Epithelial cell of proximal tubule (primary cell): ENCODE measurements at regions not wholly inside any gene's neighbourhood (a gene's known extent, or its start where the extent isn't known, plus 50 kb on each side); places are given as distances from the start of the nearest gene placed in this dataset.

Source experiments
- DNase-seq: peaks from one replicate; pipeline ENCODE4 v3.0.0-alpha.2; 2011; ENCODE audit warnings: low read depth
- H3K4me3 ChIP-seq: 2 replicates; pipeline ENCODE4 v1.5.1; 2011; ENCODE audit warnings: low read depth, mild to moderate bottlenecking, low read length
- TF ChIP-seq, protein P1 (sequence below): conservative IDR thresholded peaks from 2 replicates; pipeline ENCODE4 v1.5.1; 2012; ENCODE audit warnings: low read depth, mild to moderate bottlenecking, low read length

DNA sequence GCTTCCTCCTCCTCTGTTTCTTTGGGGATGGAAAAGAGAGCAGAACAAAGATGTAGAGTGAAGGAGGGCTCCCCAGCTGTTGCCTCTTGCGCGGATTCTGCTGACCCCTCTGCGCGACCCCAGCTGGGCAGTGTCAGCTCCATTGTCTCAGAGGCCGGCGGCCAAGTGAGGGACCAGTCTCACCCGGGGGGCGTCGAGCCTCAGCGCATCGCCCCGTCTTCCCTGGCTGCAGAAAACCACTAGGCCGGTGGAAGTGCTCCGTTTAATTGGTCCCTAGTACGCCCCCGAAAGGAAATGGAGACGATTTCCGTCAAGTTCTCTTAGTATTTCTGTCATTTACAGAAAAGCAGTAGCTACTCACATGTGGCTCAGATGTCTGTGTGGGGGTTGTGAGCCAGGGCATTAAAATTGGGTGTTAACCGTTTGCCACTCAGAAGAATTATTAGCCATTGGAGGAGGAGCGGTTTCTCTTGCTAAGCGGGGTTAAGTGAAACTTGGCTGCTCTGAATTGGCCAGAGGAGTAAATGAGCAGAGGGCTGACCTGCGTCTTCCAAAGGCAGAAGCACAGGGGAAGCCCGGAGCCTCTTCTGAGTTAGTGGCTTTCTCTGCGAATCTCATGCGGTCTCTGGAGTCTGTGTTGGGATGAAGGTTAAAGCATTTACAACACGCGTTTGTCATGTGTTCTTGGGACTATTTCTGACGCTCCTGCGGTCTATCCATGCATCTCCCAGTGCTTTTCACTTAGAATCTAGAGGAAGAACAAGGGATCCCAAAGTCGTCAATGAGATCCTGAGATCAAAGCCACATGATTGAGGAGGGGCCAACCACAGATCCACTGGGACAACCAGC, 132.8 kb upstream of the MYO16 start:
- no peak for DNase-seq
- no peak overlapping the region for H3K4me3 ChIP-seq
- TF ChIP-seq, protein P1, sequence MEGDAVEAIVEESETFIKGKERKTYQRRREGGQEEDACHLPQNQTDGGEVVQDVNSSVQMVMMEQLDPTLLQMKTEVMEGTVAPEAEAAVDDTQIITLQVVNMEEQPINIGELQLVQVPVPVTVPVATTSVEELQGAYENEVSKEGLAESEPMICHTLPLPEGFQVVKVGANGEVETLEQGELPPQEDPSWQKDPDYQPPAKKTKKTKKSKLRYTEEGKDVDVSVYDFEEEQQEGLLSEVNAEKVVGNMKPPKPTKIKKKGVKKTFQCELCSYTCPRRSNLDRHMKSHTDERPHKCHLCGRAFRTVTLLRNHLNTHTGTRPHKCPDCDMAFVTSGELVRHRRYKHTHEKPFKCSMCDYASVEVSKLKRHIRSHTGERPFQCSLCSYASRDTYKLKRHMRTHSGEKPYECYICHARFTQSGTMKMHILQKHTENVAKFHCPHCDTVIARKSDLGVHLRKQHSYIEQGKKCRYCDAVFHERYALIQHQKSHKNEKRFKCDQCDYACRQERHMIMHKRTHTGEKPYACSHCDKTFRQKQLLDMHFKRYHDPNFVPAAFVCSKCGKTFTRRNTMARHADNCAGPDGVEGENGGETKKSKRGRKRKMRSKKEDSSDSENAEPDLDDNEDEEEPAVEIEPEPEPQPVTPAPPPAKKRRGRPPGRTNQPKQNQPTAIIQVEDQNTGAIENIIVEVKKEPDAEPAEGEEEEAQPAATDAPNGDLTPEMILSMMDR, result no peak

DNA sequence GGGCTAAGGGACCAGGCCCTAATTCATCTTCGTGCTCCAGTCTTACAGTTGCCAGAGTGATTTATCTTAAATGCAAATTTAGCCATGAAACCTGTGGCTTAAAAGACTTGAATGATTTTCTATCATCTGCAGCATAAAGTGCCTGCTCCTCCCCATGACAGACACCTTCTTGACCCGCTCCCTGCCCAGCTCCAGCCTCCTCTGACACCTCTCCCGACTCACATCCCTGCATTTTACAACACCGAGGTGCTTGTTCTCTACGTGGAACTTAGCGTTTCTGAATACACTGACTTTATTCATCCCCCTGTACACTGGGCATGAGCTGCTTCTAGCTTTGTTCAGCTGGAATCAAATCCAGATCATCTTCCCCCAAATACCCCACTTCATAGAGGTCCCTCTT, 128.7 kb upstream of the MYO16 start:
- DNase-seq, result no peak
- TF ChIP-seq, protein P1, result no peak
- H3K4me3 ChIP-seq, result no peak overlapping the region

DNA sequence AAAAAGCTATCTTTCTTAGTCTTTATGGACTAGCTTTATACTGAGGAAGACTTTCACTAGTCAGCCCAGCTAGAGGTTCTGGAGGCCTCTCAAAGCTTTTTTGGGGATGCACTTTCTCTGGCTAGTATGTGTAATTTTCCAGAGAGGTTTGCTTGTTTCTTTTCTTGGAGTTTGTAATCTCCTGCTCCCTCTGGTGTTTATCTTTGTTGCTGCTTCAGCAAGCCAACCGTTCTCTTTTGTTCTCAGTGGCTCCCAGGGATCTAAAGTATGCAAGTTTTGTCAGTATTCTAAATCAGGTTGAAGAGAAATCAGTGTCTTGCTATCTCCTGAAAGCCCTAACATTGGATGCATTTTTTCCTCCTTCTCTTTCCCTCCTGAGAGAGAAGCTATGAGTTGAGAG, 121.1 kb upstream of the MYO16 start:
- H3K4me3 ChIP-seq, result no peak overlapping the region
- no peak for DNase-seq
- TF ChIP-seq, protein P1, result peak; percentile 60

- no peak for DNase-seq
- TF ChIP-seq, protein P1, result no peak
- no peak overlapping the region for H3K4me3 ChIP-seq
These were observed 103.6 kb upstream of the MYO16 start for GRCh38 chr13:108525827-108526226.

DNA sequence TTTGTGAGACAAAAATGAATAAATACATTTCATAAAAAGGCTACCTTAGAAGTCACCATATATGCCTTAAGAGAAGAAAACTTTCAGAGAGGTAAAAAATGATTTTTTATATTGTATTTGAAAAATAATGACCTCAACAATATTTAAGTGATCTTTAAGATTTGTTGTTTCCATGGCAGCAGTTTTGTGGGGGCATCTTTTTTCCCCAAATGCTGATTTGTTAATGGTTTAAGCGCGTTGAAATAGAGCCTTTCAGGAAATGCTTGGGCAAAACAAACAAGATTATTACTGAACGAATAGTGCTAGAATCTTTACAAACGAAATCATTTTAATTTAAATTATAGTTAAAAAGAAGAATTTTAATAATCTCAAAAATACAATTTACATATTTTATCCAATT, 103.1 kb upstream of the MYO16 start:
- TF ChIP-seq, protein P1, result no peak
- H3K4me3 ChIP-seq, result no peak overlapping the region
- DNase-seq, result no peak

DNA sequence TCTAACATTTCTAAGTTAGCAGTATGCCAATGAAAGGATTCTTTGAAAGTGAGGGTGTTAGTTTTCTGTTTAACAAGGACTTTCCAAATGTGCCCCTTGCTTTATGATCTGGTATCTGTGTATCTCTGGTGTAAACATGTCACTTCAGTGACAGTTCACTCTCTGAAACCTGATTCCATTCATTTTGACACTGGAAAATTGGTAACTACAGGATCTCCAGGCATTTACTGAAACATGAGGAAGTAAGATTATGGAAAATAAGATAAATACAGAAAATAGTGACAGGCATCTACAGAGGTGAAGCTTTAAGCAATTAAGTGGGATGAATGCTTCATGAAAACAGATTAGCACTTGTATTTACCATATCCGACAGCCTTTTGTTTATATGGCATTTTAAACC, 101.6 kb upstream of the MYO16 start:
- TF ChIP-seq, protein P1, result no peak
- no peak for DNase-seq
- H3K4me3 ChIP-seq, result no peak overlapping the region

DNA sequence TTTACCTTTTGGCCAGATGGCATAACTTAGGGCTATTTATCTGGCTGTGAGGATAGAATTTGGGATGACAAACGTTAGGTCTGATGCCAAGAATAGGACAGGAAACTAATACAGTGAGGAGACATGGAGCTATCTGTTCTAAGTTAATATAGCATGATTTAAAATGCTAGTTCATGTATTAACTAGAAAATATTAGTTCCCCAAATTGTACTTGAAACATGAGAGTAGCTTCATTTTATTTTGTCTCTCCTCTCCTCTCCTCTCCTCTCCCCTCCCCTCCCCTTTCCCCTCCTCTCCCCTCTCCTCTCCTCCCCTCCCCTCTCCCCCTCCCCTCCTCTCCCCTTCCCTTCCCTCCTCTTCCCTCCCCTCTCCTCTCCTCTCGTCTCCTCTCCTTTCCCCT, 101.1 kb upstream of the MYO16 start:
- DNase-seq, result no peak
- no peak overlapping the region for H3K4me3 ChIP-seq
- TF ChIP-seq, protein P1, result no peak
